GM12872 (cell line): ENCODE measurements at regions not wholly inside any gene's neighbourhood (a gene's known extent, or its start where the extent isn't known, plus 50 kb on each side); places are given as distances from the start of the nearest gene placed in this dataset.

Source experiments
- TF ChIP-seq, protein P1 (sequence below): IDR thresholded peaks from 3 replicates; pipeline ENCODE4 v1.5.1; 2011; ENCODE audit warnings: low read depth, mild to moderate bottlenecking, low read length, moderate library complexity; ENCODE audit not compliant: insufficient read depth

DNA sequence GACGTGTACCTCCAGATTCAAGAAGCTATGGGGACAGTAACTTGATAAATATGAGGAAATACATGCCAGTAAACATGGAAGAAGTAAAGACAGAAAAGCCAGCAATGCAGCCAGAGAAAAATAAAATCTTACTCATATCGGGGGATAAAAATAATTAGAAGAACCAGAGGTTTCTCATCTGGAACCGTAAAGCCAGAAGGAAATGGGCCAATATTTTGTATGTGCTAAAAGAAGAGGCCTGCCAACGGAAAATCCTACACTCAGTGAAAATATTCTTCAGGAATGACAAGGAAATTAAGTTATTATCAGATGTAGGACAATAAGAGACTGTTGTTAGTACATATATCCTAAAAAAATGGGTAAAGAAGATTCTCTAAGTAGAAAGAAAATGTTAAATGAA is 401.2 kb downstream of the CDC14C start:
- TF ChIP-seq, protein P1, sequence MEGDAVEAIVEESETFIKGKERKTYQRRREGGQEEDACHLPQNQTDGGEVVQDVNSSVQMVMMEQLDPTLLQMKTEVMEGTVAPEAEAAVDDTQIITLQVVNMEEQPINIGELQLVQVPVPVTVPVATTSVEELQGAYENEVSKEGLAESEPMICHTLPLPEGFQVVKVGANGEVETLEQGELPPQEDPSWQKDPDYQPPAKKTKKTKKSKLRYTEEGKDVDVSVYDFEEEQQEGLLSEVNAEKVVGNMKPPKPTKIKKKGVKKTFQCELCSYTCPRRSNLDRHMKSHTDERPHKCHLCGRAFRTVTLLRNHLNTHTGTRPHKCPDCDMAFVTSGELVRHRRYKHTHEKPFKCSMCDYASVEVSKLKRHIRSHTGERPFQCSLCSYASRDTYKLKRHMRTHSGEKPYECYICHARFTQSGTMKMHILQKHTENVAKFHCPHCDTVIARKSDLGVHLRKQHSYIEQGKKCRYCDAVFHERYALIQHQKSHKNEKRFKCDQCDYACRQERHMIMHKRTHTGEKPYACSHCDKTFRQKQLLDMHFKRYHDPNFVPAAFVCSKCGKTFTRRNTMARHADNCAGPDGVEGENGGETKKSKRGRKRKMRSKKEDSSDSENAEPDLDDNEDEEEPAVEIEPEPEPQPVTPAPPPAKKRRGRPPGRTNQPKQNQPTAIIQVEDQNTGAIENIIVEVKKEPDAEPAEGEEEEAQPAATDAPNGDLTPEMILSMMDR = no peak

DNA sequence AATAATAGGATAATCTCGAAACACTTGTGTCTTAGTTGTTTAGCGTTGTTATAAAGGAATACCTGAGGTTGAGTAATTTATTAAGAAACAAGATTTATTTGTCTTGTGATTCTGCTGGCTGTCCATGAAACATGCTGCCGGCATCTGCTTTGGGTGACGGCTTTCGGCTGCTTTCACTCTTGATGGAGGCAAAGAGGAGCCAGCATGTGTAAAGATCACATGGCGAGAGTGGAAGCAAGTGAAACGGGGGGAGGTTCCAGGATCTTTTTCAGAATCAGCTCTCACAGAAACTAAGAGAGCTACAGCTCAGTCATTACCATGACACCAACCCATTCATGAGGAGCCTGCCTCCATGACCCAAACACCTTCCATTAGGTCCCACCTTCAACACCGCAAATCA is 402.8 kb downstream of the CDC14C start:
- TF ChIP-seq, protein P1 = no peak

DNA sequence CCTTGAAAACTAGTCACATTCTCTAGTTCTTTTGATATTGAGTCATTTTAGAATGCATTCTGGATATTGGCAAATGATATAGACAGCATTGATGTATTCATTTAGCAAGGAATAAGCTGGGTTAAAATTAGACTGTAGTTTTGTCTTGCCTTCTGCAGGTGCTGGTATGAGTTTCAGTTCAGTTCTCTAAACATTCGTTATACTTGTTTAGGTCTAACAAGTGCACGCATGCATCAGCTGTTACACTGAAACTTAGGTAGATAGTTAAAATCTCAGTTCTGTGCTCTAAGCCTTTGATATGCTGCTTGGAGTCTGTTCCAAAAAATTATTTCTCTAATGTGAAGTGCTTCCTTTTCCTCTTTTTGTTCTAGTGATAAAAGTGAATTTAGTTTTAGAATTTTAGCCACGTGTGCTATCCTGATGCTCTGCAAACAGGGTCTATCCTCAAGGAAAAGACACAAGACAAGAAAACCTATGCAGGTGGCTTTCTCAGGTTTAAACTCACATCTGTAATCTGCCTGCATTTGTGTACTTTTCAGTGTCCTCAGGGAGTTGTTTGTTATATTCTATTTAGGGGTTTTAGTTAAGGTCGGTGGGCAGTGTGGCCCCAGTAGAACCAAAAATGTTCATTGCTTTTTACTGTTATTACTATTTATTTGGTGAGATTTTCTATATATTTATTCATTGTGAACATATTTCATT is 409.0 kb downstream of the CDC14C start:
- TF ChIP-seq, protein P1 = no peak

DNA sequence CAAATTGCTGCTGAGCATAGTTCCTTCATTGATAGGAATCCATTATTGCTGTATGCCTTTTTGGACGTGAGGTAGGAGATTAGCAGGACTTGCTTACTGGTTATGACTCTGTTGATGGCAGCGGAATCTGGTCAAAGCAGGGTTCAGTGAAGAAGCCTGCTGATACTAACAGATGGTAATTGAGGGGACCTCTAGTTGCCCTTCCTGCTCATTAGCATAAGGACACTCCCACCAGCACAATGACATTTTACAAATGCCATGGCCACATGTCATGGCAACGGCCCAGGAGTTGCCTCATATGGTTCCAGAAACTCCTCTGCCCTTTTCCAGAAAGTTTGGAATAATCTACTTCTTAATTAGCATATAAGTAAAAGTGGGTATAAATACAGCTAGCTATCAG is 417.5 kb downstream of the CDC14C start:
- TF ChIP-seq, protein P1 = no peak

DNA sequence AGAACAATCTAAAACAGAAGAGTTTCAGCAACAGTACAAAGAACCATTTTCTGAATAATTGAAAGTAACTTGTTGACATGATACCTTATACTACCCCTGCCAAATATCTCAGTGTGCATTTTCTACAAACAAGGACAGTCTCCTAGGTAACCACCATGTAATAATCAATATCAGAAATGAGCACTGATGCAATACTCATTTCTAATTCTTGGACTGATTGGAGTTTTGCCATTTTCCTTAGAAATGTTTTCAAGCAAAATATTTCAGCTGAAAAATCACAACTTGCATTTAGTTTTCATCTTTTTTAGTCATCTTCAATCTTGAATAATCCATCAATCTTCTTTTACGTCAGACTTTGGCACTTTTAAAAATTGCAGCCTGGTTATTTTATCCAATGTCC is 420.2 kb downstream of the CDC14C start:
- TF ChIP-seq, protein P1 = no peak

DNA sequence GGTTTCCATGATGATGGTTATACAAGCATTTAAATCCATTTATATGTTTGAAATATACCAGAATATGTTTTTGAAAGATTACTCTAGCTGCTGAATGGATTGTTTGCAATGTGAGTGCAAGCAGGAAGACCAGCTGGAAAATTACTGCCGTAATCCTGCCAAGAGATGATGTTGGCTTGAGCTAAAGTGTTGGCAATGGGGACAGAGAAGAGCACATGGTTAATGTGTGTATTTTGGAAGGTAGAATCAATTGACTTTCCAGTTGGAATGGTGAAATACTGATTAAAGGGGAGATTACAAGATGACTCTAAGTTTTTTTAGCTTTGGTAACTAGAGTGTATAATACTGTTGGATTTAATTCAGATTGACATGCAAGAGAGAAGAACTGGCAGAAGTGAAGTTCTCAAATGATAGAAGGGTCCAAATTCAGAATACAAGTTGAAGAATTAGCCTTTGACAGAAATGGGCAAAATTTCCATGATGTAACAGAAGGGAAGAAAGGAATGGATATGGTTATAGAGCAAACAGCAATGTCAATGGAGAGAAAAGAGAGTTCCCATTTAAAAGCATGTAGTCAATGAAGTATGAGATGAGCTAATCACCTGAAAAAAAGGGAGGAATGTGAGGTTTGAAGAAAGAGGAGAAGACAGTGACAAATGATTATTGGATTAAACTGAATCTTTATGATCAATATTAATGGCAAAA is 422.0 kb downstream of the CDC14C start:
- TF ChIP-seq, protein P1 = no peak

DNA sequence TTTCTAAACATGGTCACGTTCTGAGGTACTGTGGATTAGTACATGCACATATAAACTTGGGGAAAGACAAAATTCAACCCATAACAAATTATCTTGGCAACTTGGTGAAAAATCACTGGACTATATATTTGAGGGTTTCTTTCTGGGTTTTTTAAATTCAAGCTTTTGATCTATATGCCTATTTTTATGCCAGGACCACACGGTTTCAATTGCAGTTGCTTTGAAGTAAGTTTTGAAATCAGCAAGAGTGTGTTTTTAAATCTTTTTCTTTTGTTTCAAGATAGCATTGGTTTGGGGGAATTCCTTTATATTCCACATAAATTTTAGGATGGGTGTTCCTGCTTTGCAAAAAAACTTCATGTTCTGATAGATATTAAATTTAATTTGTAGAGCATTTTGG is 406.4 kb upstream of the VWC2 start:
- TF ChIP-seq, protein P1 = no peak
